ENCODE measurements at regions not wholly inside any gene's neighbourhood (a gene's known extent, or its start where the extent isn't known, plus 50 kb on each side); places are given as distances from the start of the nearest gene placed in this dataset.

GRCh38 chr2:7987992-7988391 is 693.9 kb upstream of the ID2 start:
- no peaks in the 10 kb centered on the region for H3K27me3 ChIP-seq
- H3K9me3 ChIP-seq (replicated peaks in 1 of 3) = no peaks in the 10 kb centered on the region
- no peaks in the 10 kb centered on the region for H3K36me3 ChIP-seq (replicated peaks in 1 of 2)
- intact Hi-C loops (cut with DNase I) = no loop called here
- H3K27ac ChIP-seq = no peak overlapping the region
- DNase-seq = no peak
- TF ChIP-seq POLR2A (IDR thresholded peaks at IDR 0.05) (no peak), CTCF (IDR thresholded peaks at IDR 0.05) (no peak)
- H3K4me3 ChIP-seq = no peak overlapping the region
- H3K4me1 ChIP-seq (replicated peaks in 1 of 2) = no peaks in the 10 kb centered on the region

GRCh38 chr2:7988440-7988839 is 693.4 kb upstream of the ID2 start:
- H3K27ac ChIP-seq = no peak overlapping the region
- H3K27me3 ChIP-seq = no peaks in the 10 kb centered on the region
- intact Hi-C loops (cut with DNase I) = no loop called here
- H3K36me3 ChIP-seq (replicated peaks in 1 of 2) = no peaks in the 10 kb centered on the region
- no peaks in the 10 kb centered on the region for H3K4me1 ChIP-seq (replicated peaks in 1 of 2)
- DNase-seq = no peak
- 83 to 100% (median 87%) methylated on average over 1 of the region's 1 CpG for WGBS, 4 donors
- no peaks in the 10 kb centered on the region for H3K9me3 ChIP-seq (replicated peaks in 1 of 3)
- no peak overlapping the region for H3K4me3 ChIP-seq
- no peak for TF ChIP-seq POLR2A (IDR thresholded peaks at IDR 0.05)

GRCh38 chr2:7989823-7990222 is 692.0 kb upstream of the ID2 start:
- H3K36me3 ChIP-seq (replicated peaks in 1 of 2) = no peaks in the 10 kb centered on the region
- WGBS, 4 donors = 96 to 100% (median 99%) methylated on average over 3 to 5 of the region's 5 CpGs
- no peaks in the 10 kb centered on the region for H3K4me1 ChIP-seq (replicated peaks in 1 of 2)
- intact Hi-C loops (cut with DNase I) = no loop called here
- DNase-seq = no peak
- no peaks in the 10 kb centered on the region for H3K9me3 ChIP-seq (replicated peaks in 1 of 3)
- H3K4me3 ChIP-seq = no peak overlapping the region
- H3K27ac ChIP-seq = no peak overlapping the region
- no peaks in the 10 kb centered on the region for H3K27me3 ChIP-seq
- no peak for TF ChIP-seq CTCF (IDR thresholded peaks at IDR 0.05)
- no peak for TF ChIP-seq POLR2A (IDR thresholded peaks at IDR 0.05)

GRCh38 chr2:7992612-7993602 is 688.9 kb upstream of the ID2 start:
- TF ChIP-seq POLR2A (IDR thresholded peaks at IDR 0.05) (no peak), CTCF (IDR thresholded peaks at IDR 0.05) (no peak)
- no peak for DNase-seq
- no peaks in the 10 kb centered on the region for H3K36me3 ChIP-seq (replicated peaks in 1 of 2)
- no peaks in the 10 kb centered on the region for H3K9me3 ChIP-seq (replicated peaks in 1 of 3)
- H3K27ac ChIP-seq = no peak overlapping the region
- no peak overlapping the region for H3K4me3 ChIP-seq
- WGBS, 4 donors = 76 to 79% (median 77%) methylated on average over 5 of the region's 5 CpGs
- no peaks in the 10 kb centered on the region for H3K27me3 ChIP-seq
- intact Hi-C loops (cut with DNase I) = no loop called here
- no peaks in the 10 kb centered on the region for H3K4me1 ChIP-seq (replicated peaks in 1 of 2)

Measured in adrenal gland (tissue), 9 donors.